Spleen (tissue), 11 donors: ENCODE measurements at regions not wholly inside any gene's neighbourhood (a gene's known extent, or its start where the extent isn't known, plus 50 kb on each side); places are given as distances from the start of the nearest gene placed in this dataset.

ENCODE experiments used
- DNase-seq: peaks from one replicate; pipeline ENCODE4 v3.0.0-alpha.2; 2020
- H3K27ac ChIP-seq, 8 donors: fragments of 200-600 bp; sonication (generic) in 7 of 8; 1 replicate in 4 of 8; 2 replicates in 4 of 8; pipeline versions ENCODE4 v1.5.0 to v1.8.0; 2016 to 2021; ENCODE audit warnings: inconsistent platforms in 4 of 8, mild to moderate bottlenecking in 4 of 8, moderate library complexity in 1 of 8
- H3K27me3 ChIP-seq, 7 donors: fragments of 200-600 bp; sonication (generic) in 6 of 7; replicated peaks in 1 of 7; 1 replicate in 4 of 7; 2 replicates in 3 of 7; pipeline versions ENCODE4 v1.5.0 to v1.8.0; 2016 to 2021; ENCODE audit warnings: inconsistent platforms in 3 of 7, mild to moderate bottlenecking in 1 of 7
- H3K36me3 ChIP-seq, 6 donors: fragments of 200-600 bp; sonication (generic) in 5 of 6; 1 replicate in 4 of 6; 2 replicates in 2 of 6; pipeline versions ENCODE4 v1.5.0 to v1.8.0; 2016 to 2021; ENCODE audit warnings: inconsistent platforms in 2 of 6
- H3K4me1 ChIP-seq, 6 donors: fragments of 200-600 bp; sonication (generic) in 5 of 6; 1 replicate in 3 of 6; 2 replicates in 3 of 6; pipeline versions ENCODE4 v1.5.0 to v1.8.0; 2016 to 2021; ENCODE audit warnings: inconsistent platforms in 3 of 6
- H3K4me3 ChIP-seq, 8 donors: fragments of 200-600 bp; sonication (generic) in 7 of 8; 1 replicate in 4 of 8; 2 replicates in 4 of 8; pipeline versions ENCODE4 v1.5.0 to v1.8.0; 2016 to 2021; ENCODE audit warnings: inconsistent platforms in 4 of 8, mild to moderate bottlenecking in 4 of 8, moderate library complexity in 2 of 8
- H3K9me3 ChIP-seq, 8 donors: fragments of 200-600 bp; sonication (generic) in 7 of 8; 1 replicate in 4 of 8; 2 replicates in 4 of 8; pipeline versions ENCODE4 v1.5.0 to v1.8.0; 2016 to 2021; ENCODE audit warnings: inconsistent platforms in 4 of 8
- POLR2A ChIP-seq, 3 donors: fragments of 450-650 bp; IDR thresholded peaks; one replicate each; pipeline ENCODE4 v1.5.1; 2017; ENCODE audit warnings: antibody characterized with exemption in 3 of 3, mild to moderate bottlenecking in 1 of 3
- POLR2AphosphoS5 ChIP-seq, 3 donors: sonication (generic); formaldehyde crosslinking; IDR thresholded peaks; one replicate each; pipeline ENCODE4 v1.5.1; 2017; ENCODE audit warnings: antibody characterized with exemption in 3 of 3
- WGBS, 5 donors: extraction: QIAGEN DNeasy Blood & Tissue Kit in 3 of 5; methylation state at CpG; one replicate each; pipeline versions ENCODE4 v1.1.5 to v1.1.7; 2013 to 2018; 5-methylcytosine and 5-hydroxymethylcytosine counted together
- intact Hi-C: fragments of 100-400 bp; cut with DNase I; formaldehyde crosslinking; loops from one replicate; pipeline ENCODE4 v1.15.0; 2023; ENCODE audit warnings: low total_unique reads
- TF ChIP-seq, protein P1 (sequence below), 11 experiments: fragments of 200-600 bp in 7 of 11; fragments of 450-650 bp in 4 of 11; sonication (generic) in 4 of 11; IDR thresholded peaks in 8 of 11; conservative IDR thresholded peaks in 3 of 11; 1 replicate in 7 of 11; 2 replicates in 4 of 11; pipeline versions ENCODE4 v1.4.0 to v1.8.0; 2016 to 2021; ENCODE audit warnings: antibody characterized with exemption in 11 of 11, inconsistent platforms in 4 of 11, mild to moderate bottlenecking in 1 of 11
- donor health status: healthy with polysubstance abuse.
- donor health status: DM: no; HTN: no; CAD: no; lungs with moderate emphysema.
- donor health status: DM: no; HTN: no; CAD: no.
- donor health status: Bipolar disorder and iron deficiency.
- donor health status: healthy.
- donor health status: DM: no; HTN: no; CAD: no.
- donor health status: DM: yes; HTN: yes; CAD: no.

DNA sequence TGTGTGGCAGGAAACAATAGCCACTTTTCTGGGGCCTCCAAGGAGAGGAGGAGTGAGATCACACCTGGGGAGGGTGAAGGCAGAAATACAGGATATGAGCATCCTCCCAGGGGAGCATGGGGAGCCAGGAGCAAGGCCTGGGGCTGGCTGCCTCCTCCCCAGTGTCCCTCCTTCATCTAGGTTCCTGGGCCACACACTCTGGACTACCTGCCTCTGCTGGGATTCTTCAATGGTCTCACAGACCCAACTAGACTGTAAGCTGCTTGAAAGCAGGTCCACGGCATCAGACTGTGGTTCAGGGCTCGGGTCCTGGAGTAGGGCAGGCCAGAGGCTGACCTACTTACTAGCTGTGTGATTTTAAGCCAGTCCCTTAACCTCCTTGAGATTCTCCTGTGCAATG lies 94.0 kb downstream of the MCFD2 start:
- no peak overlapping the region for H3K4me3 ChIP-seq
- no peak overlapping the region for H3K27ac ChIP-seq
- H3K36me3 ChIP-seq, result no peaks in the 10 kb centered on the region
- H3K9me3 ChIP-seq, result no peaks in the 10 kb centered on the region
- no peaks in the 10 kb centered on the region for H3K4me1 ChIP-seq
- TF ChIP-seq POLR2AphosphoS5 (IDR thresholded peaks at IDR 0.05) (no peak), POLR2A (IDR thresholded peaks at IDR 0.05) (no peak)
- TF ChIP-seq, protein P1, sequence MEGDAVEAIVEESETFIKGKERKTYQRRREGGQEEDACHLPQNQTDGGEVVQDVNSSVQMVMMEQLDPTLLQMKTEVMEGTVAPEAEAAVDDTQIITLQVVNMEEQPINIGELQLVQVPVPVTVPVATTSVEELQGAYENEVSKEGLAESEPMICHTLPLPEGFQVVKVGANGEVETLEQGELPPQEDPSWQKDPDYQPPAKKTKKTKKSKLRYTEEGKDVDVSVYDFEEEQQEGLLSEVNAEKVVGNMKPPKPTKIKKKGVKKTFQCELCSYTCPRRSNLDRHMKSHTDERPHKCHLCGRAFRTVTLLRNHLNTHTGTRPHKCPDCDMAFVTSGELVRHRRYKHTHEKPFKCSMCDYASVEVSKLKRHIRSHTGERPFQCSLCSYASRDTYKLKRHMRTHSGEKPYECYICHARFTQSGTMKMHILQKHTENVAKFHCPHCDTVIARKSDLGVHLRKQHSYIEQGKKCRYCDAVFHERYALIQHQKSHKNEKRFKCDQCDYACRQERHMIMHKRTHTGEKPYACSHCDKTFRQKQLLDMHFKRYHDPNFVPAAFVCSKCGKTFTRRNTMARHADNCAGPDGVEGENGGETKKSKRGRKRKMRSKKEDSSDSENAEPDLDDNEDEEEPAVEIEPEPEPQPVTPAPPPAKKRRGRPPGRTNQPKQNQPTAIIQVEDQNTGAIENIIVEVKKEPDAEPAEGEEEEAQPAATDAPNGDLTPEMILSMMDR (IDR thresholded peaks at IDR 0.05 in 8 of 11, conservative IDR thresholded peaks at IDR 0.05 in 3 of 11), result no peak
- DNase-seq, result peak; percentile 39
- no peaks in the 10 kb centered on the region for H3K27me3 ChIP-seq
- intact Hi-C loops, result no loop called here
- 82 to 97% (median 90%) methylated on average over 2 of the region's 2 CpGs for WGBS, 5 donors

- Histone ChIP-seq H3K4me1 (peaks cover 0 to 4% (median 1%) of the 10 kb centered on the region in 6 donors), H3K27ac (peak overlapping the region in 5 of 8 donors; percentile 44 to 73 (median 58)), H3K27me3 (no peaks in the 10 kb centered on the region), H3K9me3 (no peaks in the 10 kb centered on the region), H3K36me3 (no peaks in the 10 kb centered on the region), H3K4me3 (no peak overlapping the region)
- WGBS, 5 donors, result 88 to 100% (median 92%) methylated on average over 2 of the region's 2 CpGs
- DNase-seq, result peak; percentile 16
- TF ChIP-seq POLR2A (IDR thresholded peaks at IDR 0.05) (no peak), POLR2AphosphoS5 (IDR thresholded peaks at IDR 0.05) (no peak)
- TF ChIP-seq, protein P1 (IDR thresholded peaks at IDR 0.05 in 8 of 11, conservative IDR thresholded peaks at IDR 0.05 in 3 of 11), result no peak
- intact Hi-C loops, result no loop called here
These were observed 96.8 kb downstream of the MCFD2 start for GRCh38 chr2:46818819-46819218.

- peak; percentile 79 for DNase-seq
- H3K9me3 ChIP-seq, result no peaks in the 10 kb centered on the region
- peaks cover 0 to 9% (median 2%) of the 10 kb centered on the region in 6 donors for H3K4me1 ChIP-seq
- intact Hi-C loops, result no loop called here
- H3K27me3 ChIP-seq, result no peaks in the 10 kb centered on the region
- H3K36me3 ChIP-seq, result no peaks in the 10 kb centered on the region
- H3K27ac ChIP-seq, result peak overlapping the region in 5 of 8 donors; percentile 44 to 73 (median 58)
- H3K4me3 ChIP-seq, result no peak overlapping the region
- 57 to 89% (median 72%) methylated on average over 6 of the region's 6 CpGs for WGBS, 5 donors
- no peak for TF ChIP-seq POLR2A (IDR thresholded peaks at IDR 0.05)
- TF ChIP-seq, protein P1 (IDR thresholded peaks at IDR 0.05 in 8 of 11, conservative IDR thresholded peaks at IDR 0.05 in 3 of 11), result no peak
- peak in 2 of 3 donors; percentile 71 to 72 for TF ChIP-seq POLR2AphosphoS5 (IDR thresholded peaks at IDR 0.05)
These were observed 97.4 kb downstream of the MCFD2 start for GRCh38 chr2:46818141-46818621.

DNA sequence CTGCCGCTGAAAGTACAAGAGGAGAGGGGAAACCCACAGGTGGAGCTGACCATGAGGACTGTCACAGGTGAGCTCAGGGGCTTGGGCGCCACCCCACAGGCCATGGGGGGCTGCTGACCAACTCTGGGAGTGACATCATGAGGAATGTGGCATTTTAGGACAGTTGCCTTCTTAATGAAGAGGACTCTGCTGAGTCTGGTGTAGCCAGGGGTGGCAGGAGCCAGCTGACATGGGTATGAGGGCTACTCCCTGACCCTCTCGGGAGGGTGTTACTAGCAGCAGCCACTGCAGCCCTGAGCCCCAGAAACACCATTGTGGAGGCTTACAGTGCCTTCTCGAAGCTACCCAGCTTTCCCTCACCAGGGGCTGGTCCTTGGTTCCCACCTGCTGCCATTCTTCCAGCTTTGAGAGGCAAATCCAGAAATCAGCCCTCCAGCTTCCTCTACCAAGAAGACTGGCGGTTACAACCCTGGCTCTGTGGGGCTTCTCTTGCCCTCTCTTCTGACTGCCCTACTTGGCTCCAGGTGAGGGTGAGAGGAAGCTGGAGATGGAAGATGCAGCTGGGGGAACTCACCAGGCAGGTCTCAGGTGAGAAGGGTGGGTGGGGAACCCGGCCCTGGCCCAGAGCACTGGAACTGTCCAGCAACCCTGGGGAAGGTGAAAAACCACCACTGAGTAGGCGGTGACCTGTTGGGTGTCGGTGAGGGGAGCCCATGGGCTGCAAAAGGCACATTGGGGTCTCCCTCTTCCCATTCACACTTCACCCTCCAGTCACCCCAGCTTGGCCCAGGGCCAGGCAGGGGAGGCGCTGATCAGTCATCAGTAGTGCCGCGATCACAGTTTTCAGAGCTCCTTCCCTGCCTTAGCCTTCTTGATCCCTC lies 98.5 kb downstream of the MCFD2 start:
- TF ChIP-seq POLR2A (IDR thresholded peaks at IDR 0.05) (no peak), POLR2AphosphoS5 (IDR thresholded peaks at IDR 0.05) (no peak)
- TF ChIP-seq, protein P1 (IDR thresholded peaks at IDR 0.05 in 8 of 11, conservative IDR thresholded peaks at IDR 0.05 in 3 of 11), result no peak
- peak overlapping the region in 4 of 8 donors; percentile 37 to 73 (median 50) for H3K27ac ChIP-seq
- 87 to 91% (median 89%) methylated on average over 11 of the region's 11 CpGs for WGBS, 5 donors
- peaks cover 0 to 15% (median 2%) of the 10 kb centered on the region in 6 donors for H3K4me1 ChIP-seq
- intact Hi-C loops, result no loop called here
- H3K27me3 ChIP-seq, result no peaks in the 10 kb centered on the region
- H3K36me3 ChIP-seq, result no peaks in the 10 kb centered on the region
- no peak overlapping the region for H3K4me3 ChIP-seq
- H3K9me3 ChIP-seq, result no peaks in the 10 kb centered on the region
- peak; percentile 64 for DNase-seq
